K562 (cell line): ENCODE measurements at regions not wholly inside any gene's neighbourhood (a gene's known extent, or its start where the extent isn't known, plus 50 kb on each side); places are given as distances from the start of the nearest gene placed in this dataset.

Source experiments
- ATF3 ChIP-seq, 2 experiments: fragments of 450-650 bp in 1 of 2; sonication (generic) in 1 of 2; formaldehyde crosslinking in 1 of 2; IDR thresholded peaks in 1 of 2; conservative IDR thresholded peaks in 1 of 2; 2 replicates each; pipeline versions ENCODE4 v1.6.1 to v1.8.1; 2016 to 2023; ENCODE audit warnings: mild to moderate bottlenecking in 2 of 2, moderate library complexity in 2 of 2, inconsistent platforms in 1 of 2, missing genetic modification reagents in 1 of 2
- CEBPG ChIP-seq, 3 experiments: fragments of 200-800 bp in 1 of 3; sonication (Bioruptor generic) in 1 of 3; sonication (generic) in 1 of 3; formaldehyde crosslinking in 1 of 3; IDR thresholded peaks in 2 of 3; conservative IDR thresholded peaks in 1 of 3; 2 replicates each; pipeline versions ENCODE4 v1.6.1 to v1.8.0; 2016 to 2022; ENCODE audit warnings: missing compliant biosample characterization in 2 of 3, missing genetic modification characterization in 2 of 3, mild to moderate bottlenecking in 1 of 3, missing genetic modification reagents in 1 of 3
- EP300 ChIP-seq: IDR thresholded peaks from 2 replicates; pipeline ENCODE4 v1.6.1; 2012; ENCODE audit warnings: low read length, improper control_type of control experiment
- GABPA ChIP-seq: fragments of 200-800 bp; sonication (Bioruptor generic); conservative IDR thresholded peaks from 2 replicates; pipeline ENCODE4 v1.6.1; 2016; ENCODE audit warnings: low read depth, missing genetic modification characterization, missing compliant biosample characterization
- HBP1 ChIP-seq: fragments of 450-650 bp; formaldehyde crosslinking; IDR thresholded peaks from 2 replicates; pipeline ENCODE4 v1.4.0; 2022; ENCODE audit warnings: missing genetic modification characterization
- NUFIP1 ChIP-seq: fragments of 450-650 bp; IDR thresholded peaks from 2 replicates; pipeline ENCODE4 v1.6.1; 2018; ENCODE audit not compliant: partially characterized antibody
- POLR2A ChIP-seq: fragments of 450-650 bp; conservative IDR thresholded peaks from 2 replicates; pipeline ENCODE4 v1.6.1; 2016
- TARDBP ChIP-seq: fragments of 450-650 bp; IDR thresholded peaks from 2 replicates; pipeline ENCODE4 v1.6.1; 2016
- ZFP36 ChIP-seq: fragments of 150-350 bp; IDR thresholded peaks from 2 replicates; pipeline ENCODE4 v1.6.1; 2018; ENCODE audit warnings: low read length, low read depth; ENCODE audit not compliant: partially characterized antibody
- ZKSCAN1 ChIP-seq: fragments of 150-350 bp; IDR thresholded peaks from 2 replicates; pipeline ENCODE4 v1.6.1; 2016; ENCODE audit warnings: low read depth, low read length
- ZNF239 ChIP-seq: fragments of 250-450 bp; sonication (Bioruptor Pico); IDR thresholded peaks from 2 replicates; pipeline ENCODE4 v1.4.0; 2020; ENCODE audit warnings: mild to moderate bottlenecking
- ZNF785 ChIP-seq: fragments of 250-450 bp; sonication (Bioruptor Pico); IDR thresholded peaks from 2 replicates; pipeline ENCODE4 v1.4.0; 2020; ENCODE audit warnings: mild to moderate bottlenecking
- TF ChIP-seq, protein P1 (sequence below), 3 experiments: IDR thresholded peaks in 2 of 3; conservative IDR thresholded peaks in 1 of 3; 2 replicates each; pipeline ENCODE4 v1.5.1; 2011 to 2012; ENCODE audit warnings: low read length in 3 of 3, mild to moderate bottlenecking in 3 of 3, control low read depth in 2 of 3, improper control_type of control experiment in 1 of 3, inconsistent platforms in 1 of 3, low read depth in 1 of 3, mixed read lengths in 1 of 3, moderate library complexity in 1 of 3; ENCODE audit not compliant: insufficient read depth in 2 of 3
- TF ChIP-seq, protein P2 (sequence below): fragments of 450-650 bp; IDR thresholded peaks from 2 replicates; pipeline ENCODE4 v1.6.1; 2018; ENCODE audit not compliant: partially characterized antibody

DNA sequence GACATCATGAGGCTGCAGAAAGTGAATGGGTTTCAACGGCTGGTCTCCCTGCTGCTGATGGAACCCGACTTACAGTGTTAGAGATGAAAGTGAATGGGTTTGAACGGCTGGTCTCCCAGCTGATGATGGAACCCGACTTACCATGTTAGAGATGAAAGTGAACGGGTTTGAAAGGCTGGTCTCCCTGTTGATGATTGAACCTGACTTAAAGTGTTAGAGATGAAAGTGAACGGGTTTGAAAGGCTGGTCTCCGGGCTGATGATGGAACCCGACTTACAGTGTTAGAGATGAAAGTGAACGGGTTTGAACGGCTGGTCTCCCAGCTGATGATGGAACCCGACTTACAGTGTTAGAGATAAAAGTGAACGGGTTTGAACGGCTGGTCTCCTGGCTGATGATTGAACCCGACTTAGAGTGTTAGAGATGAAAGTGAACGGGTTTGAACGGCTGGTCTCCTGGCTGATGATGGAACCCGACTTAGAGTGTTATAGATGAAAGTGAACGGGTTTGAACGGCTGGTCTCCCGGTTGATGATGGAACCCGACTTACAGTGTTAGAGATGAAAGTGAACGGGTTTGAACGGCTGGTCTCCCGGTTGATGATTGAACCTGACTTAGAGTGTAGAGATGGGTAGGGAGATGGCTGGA lies 76.1 kb upstream of the ALKAL2 start:
- no peak for TF ChIP-seq ZKSCAN1
- TF ChIP-seq, protein P1, sequence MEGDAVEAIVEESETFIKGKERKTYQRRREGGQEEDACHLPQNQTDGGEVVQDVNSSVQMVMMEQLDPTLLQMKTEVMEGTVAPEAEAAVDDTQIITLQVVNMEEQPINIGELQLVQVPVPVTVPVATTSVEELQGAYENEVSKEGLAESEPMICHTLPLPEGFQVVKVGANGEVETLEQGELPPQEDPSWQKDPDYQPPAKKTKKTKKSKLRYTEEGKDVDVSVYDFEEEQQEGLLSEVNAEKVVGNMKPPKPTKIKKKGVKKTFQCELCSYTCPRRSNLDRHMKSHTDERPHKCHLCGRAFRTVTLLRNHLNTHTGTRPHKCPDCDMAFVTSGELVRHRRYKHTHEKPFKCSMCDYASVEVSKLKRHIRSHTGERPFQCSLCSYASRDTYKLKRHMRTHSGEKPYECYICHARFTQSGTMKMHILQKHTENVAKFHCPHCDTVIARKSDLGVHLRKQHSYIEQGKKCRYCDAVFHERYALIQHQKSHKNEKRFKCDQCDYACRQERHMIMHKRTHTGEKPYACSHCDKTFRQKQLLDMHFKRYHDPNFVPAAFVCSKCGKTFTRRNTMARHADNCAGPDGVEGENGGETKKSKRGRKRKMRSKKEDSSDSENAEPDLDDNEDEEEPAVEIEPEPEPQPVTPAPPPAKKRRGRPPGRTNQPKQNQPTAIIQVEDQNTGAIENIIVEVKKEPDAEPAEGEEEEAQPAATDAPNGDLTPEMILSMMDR (IDR thresholded peaks at IDR 0.05 in 2 of 3, conservative IDR thresholded peaks at IDR 0.05 in 1 of 3; ENCODE audit: insufficient read depth in 2 of 3, low read depth in 1 of 3, low read length in 3 of 3) = no peak
- TF ChIP-seq, protein P2, sequence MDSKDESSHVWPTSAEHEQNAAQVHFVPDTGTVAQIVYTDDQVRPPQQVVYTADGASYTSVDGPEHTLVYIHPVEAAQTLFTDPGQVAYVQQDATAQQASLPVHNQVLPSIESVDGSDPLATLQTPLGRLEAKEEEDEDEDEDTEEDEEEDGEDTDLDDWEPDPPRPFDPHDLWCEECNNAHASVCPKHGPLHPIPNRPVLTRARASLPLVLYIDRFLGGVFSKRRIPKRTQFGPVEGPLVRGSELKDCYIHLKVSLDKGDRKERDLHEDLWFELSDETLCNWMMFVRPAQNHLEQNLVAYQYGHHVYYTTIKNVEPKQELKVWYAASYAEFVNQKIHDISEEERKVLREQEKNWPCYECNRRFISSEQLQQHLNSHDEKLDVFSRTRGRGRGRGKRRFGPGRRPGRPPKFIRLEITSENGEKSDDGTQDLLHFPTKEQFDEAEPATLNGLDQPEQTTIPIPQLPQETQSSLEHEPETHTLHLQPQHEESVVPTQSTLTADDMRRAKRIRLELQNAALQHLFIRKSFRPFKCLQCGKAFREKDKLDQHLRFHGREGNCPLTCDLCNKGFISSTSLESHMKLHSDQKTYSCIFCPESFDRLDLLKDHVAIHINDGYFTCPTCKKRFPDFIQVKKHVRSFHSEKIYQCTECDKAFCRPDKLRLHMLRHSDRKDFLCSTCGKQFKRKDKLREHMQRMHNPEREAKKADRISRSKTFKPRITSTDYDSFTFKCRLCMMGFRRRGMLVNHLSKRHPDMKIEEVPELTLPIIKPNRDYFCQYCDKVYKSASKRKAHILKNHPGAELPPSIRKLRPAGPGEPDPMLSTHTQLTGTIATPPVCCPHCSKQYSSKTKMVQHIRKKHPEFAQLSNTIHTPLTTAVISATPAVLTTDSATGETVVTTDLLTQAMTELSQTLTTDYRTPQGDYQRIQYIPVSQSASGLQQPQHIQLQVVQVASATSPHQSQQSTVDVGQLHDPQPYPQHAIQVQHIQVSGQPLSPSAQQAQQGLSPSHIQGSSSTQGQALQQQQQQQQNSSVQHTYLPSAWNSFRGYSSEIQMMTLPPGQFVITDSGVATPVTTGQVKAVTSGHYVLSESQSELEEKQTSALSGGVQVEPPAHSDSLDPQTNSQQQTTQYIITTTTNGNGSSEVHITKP = no peak
- TF ChIP-seq ZNF239 (CRISPR knock-in tag) = no peak
- TF ChIP-seq CEBPG (CRISPR knock-in tag; IDR thresholded peaks at IDR 0.05) = no peak
- no peak for TF ChIP-seq CEBPG (tag; conservative IDR thresholded peaks at IDR 0.05 in 1 of 2, IDR thresholded peaks at IDR 0.05 in 1 of 2)
- no peak for TF ChIP-seq HBP1 (CRISPR knock-in tag)
- TF ChIP-seq EP300 = no peak
- no peak for TF ChIP-seq NUFIP1
- no peak for TF ChIP-seq ZFP36
- no peak for TF ChIP-seq ATF3 (IDR thresholded peaks at IDR 0.05)
- no peak for TF ChIP-seq ATF3 (CRISPR knock-in tag; conservative IDR thresholded peaks at IDR 0.05)
- no peak for TF ChIP-seq TARDBP
- TF ChIP-seq ZNF785 (CRISPR knock-in tag) = no peak
- no peak for TF ChIP-seq POLR2A
- no peak for TF ChIP-seq GABPA
